Vagina (tissue), 2 donors: ENCODE measurements at regions not wholly inside any gene's neighbourhood (a gene's known extent, or its start where the extent isn't known, plus 50 kb on each side); places are given as distances from the start of the nearest gene placed in this dataset.

Experiments used
- DNase-seq, 2 donors: peaks; one replicate each; pipeline ENCODE4 v3.0.0-alpha.2; 2017; ENCODE audit errors: extremely low spot score in 2 of 2
- H3K27ac ChIP-seq: fragments of 200-600 bp; sonication (generic); one replicate; pipeline ENCODE4 v1.5.1; 2019
- H3K27me3 ChIP-seq: fragments of 200-600 bp; sonication (generic); one replicate; pipeline ENCODE4 v1.5.1; 2019
- H3K36me3 ChIP-seq, 2 donors: fragments of 200-600 bp; sonication (generic); one replicate each; pipeline ENCODE4 v1.5.1; 2017 to 2019
- H3K4me1 ChIP-seq: fragments of 200-600 bp; sonication (generic); one replicate; pipeline ENCODE4 v1.5.1; 2019
- H3K4me3 ChIP-seq, 2 donors: fragments of 200-600 bp; sonication (generic); 1 replicate in 1 of 2; 2 replicates in 1 of 2; pipeline ENCODE4 v1.5.1; 2016 to 2019
- H3K9me3 ChIP-seq: fragments of 200-600 bp; sonication (generic); one replicate; pipeline ENCODE4 v1.5.1; 2019
- POLR2A ChIP-seq, 2 donors: fragments of 450-650 bp; IDR thresholded peaks; one replicate each; pipeline ENCODE4 v1.6.1; 2017; ENCODE audit warnings: antibody characterized with exemption in 2 of 2, mild to moderate bottlenecking in 2 of 2, moderate library complexity in 2 of 2
- POLR2AphosphoS5 ChIP-seq, 2 donors: sonication (generic); formaldehyde crosslinking; IDR thresholded peaks; one replicate each; pipeline ENCODE4 v1.9.0; 2017; ENCODE audit warnings: antibody characterized with exemption in 2 of 2, mild to moderate bottlenecking in 2 of 2, low read depth in 1 of 2; ENCODE audit not compliant: insufficient read depth in 1 of 2
- intact Hi-C: fragments of 100-400 bp; cut with DNase I; formaldehyde crosslinking; loops from one replicate; pipeline ENCODE4 v1.15.1; 2023
- TF ChIP-seq, protein P1 (sequence below), 3 experiments: fragments of 450-650 bp in 2 of 3; fragments of 200-600 bp in 1 of 3; sonication (generic) in 1 of 3; IDR thresholded peaks; one replicate each; pipeline ENCODE4 v1.5.1; 2017 to 2019; ENCODE audit warnings: antibody characterized with exemption in 3 of 3, mild to moderate bottlenecking in 2 of 3, moderate library complexity in 2 of 3

- Histone ChIP-seq H3K36me3 (no peaks in the 10 kb centered on the region), H3K27ac (no peak overlapping the region), H3K4me3 (no peak overlapping the region), H3K4me1 (no peaks in the 10 kb centered on the region), H3K9me3 (no peaks in the 10 kb centered on the region), H3K27me3 (no peaks in the 10 kb centered on the region)
- no peak for DNase-seq
- TF ChIP-seq, protein P1, sequence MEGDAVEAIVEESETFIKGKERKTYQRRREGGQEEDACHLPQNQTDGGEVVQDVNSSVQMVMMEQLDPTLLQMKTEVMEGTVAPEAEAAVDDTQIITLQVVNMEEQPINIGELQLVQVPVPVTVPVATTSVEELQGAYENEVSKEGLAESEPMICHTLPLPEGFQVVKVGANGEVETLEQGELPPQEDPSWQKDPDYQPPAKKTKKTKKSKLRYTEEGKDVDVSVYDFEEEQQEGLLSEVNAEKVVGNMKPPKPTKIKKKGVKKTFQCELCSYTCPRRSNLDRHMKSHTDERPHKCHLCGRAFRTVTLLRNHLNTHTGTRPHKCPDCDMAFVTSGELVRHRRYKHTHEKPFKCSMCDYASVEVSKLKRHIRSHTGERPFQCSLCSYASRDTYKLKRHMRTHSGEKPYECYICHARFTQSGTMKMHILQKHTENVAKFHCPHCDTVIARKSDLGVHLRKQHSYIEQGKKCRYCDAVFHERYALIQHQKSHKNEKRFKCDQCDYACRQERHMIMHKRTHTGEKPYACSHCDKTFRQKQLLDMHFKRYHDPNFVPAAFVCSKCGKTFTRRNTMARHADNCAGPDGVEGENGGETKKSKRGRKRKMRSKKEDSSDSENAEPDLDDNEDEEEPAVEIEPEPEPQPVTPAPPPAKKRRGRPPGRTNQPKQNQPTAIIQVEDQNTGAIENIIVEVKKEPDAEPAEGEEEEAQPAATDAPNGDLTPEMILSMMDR (IDR thresholded peaks at IDR 0.05), result no peak
- intact Hi-C loops, result no loop called here
Measured at GRCh38 chr11:29095821-29096220, 921.0 kb downstream of the KCNA4 start.

DNA sequence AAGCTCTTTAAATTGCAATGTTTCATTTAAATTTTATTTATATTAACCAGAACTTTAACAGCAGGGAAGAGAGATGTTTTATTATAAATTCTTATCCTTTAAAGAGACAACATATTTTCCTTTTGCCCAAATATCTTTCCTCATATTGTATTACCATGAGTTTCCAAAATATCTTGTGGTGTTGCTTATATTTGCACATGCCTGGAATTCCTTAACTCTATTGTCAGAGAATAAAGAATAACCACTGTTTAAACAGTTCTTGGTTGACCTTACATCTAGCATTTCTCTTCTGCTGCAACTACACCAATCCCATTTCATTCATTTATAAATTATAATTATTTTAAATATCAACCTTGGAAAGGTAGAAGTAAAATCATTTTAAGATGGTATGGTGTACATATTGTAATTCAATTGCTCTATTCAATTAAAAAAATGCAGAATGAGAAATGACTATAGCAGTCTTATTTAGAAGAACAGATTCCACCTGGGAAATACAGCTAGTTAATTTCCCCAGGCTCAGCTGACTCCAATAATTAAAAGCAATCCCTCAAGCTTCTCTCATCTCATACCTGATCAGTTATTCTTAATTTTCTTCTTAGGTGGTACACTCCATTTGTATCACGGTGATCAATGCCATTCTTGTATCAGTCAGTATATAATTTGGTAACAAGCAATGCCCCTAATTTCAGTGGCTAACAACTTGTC, 923.3 kb downstream of the KCNA4 start:
- no peak for DNase-seq
- Histone ChIP-seq H3K36me3 (no peaks in the 10 kb centered on the region), H3K9me3 (no peaks in the 10 kb centered on the region), H3K4me3 (no peak overlapping the region), H3K4me1 (no peaks in the 10 kb centered on the region), H3K27me3 (no peaks in the 10 kb centered on the region), H3K27ac (no peak overlapping the region)
- intact Hi-C loops, result no loop called here
- TF ChIP-seq POLR2A (IDR thresholded peaks at IDR 0.05) (no peak), POLR2AphosphoS5 (IDR thresholded peaks at IDR 0.05; ENCODE audit: insufficient read depth in 1 of 2, low read depth in 1 of 2) (no peak)
- TF ChIP-seq, protein P1 (IDR thresholded peaks at IDR 0.05), result no peak

DNA sequence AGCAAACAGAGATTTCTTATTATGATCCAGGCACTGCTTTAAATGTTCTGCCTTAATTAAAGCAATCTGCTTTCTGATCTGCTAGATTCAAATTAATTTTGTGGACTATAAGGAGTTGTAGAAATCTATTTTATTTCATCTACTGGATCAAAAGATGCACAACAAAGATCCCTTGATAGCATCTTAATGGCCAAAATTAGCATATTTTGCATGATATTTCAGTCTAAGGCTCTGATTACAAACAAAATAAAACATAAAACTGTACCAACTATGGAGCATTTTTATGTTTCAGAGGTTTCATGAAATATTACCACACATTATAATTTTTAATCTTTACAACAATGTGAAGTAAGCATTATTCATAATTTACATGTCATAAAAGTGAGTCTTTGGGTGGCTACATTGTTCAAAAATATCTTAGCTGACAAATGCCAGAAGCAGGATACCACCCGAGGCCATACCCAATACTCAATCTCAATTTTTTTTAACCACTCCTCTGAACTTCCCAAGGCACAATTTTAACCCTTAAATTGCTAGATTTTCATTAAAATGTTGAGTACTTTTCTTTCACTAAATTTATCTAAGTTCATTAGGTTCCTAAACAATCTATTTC, 929.5 kb downstream of the KCNA4 start:
- TF ChIP-seq, protein P1 (IDR thresholded peaks at IDR 0.05), result no peak
- no peak for TF ChIP-seq POLR2A (IDR thresholded peaks at IDR 0.05)
- TF ChIP-seq POLR2AphosphoS5 (IDR thresholded peaks at IDR 0.05; ENCODE audit: insufficient read depth in 1 of 2, low read depth in 1 of 2), result no peak
- Histone ChIP-seq H3K4me1 (no peaks in the 10 kb centered on the region), H3K27ac (no peak overlapping the region), H3K4me3 (no peak overlapping the region), H3K36me3 (no peaks in the 10 kb centered on the region), H3K9me3 (no peaks in the 10 kb centered on the region), H3K27me3 (no peaks in the 10 kb centered on the region)
- intact Hi-C loops, result no loop called here
- no peak for DNase-seq

DNA sequence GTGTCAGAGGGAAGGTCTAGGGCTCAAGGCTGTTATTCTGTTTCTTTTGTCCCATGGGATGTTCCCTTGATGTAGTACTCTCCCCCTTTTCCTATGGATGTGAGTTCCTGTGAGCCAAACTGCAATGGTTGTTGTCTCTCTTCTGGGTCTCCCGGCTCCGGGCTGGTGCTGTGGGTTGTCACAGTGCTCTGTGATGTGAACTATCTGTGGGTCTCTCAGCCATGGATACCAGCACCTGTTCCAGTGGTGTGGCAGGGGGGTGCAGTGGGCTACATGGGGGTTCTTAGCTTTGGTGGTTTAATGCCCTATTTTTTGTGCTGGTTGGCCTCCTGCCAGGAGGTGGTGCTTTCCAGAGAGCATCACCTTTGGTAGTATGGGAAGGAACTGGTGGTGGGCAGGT, 941.1 kb downstream of the KCNA4 start:
- Histone ChIP-seq H3K4me3 (no peak overlapping the region), H3K27me3 (no peaks in the 10 kb centered on the region), H3K36me3 (no peaks in the 10 kb centered on the region), H3K4me1 (no peaks in the 10 kb centered on the region), H3K9me3 (no peaks in the 10 kb centered on the region), H3K27ac (no peak overlapping the region)
- DNase-seq, result no peak
- intact Hi-C loops, result no loop called here
- no peak for TF ChIP-seq POLR2A (IDR thresholded peaks at IDR 0.05)
- TF ChIP-seq, protein P1 (IDR thresholded peaks at IDR 0.05), result no peak
- TF ChIP-seq POLR2AphosphoS5 (IDR thresholded peaks at IDR 0.05; ENCODE audit: insufficient read depth in 1 of 2, low read depth in 1 of 2), result no peak

GRCh38 chr11:29063630-29064361, 953.0 kb downstream of the KCNA4 start:
- no peaks in the 10 kb centered on the region for H3K4me1 ChIP-seq
- H3K4me3 ChIP-seq, result no peak overlapping the region
- H3K27ac ChIP-seq, result no peak overlapping the region
- H3K27me3 ChIP-seq, result no peaks in the 10 kb centered on the region
- no peak for DNase-seq
- no peaks in the 10 kb centered on the region for H3K36me3 ChIP-seq
- no peaks in the 10 kb centered on the region for H3K9me3 ChIP-seq
- intact Hi-C loops, result no loop called here
- TF ChIP-seq, protein P1 (IDR thresholded peaks at IDR 0.05), result no peak
- TF ChIP-seq POLR2A (IDR thresholded peaks at IDR 0.05), result no peak
- TF ChIP-seq POLR2AphosphoS5 (IDR thresholded peaks at IDR 0.05; ENCODE audit: insufficient read depth in 1 of 2, low read depth in 1 of 2), result no peak
